MM.1S (cell line): ENCODE measurements at regions not wholly inside any gene's neighbourhood (a gene's known extent, or its start where the extent isn't known, plus 50 kb on each side); places are given as distances from the start of the nearest gene placed in this dataset.

Experiments
- EZH2 ChIP-seq: fragments of 300-600 bp; sonication (generic); optimal IDR thresholded peaks from 2 replicates; pipeline ENCODE3; 2017; ENCODE audit warnings: low read depth, mild to moderate bottlenecking, antibody characterized with exemption, low read length, mixed read lengths
- TF ChIP-seq, protein P1 (sequence below): fragments of 300-600 bp; sonication (generic); IDR thresholded peaks from 2 replicates; pipeline ENCODE4 v1.5.1; 2016; ENCODE audit warnings: antibody characterized with exemption, low read length, mixed read lengths

DNA sequence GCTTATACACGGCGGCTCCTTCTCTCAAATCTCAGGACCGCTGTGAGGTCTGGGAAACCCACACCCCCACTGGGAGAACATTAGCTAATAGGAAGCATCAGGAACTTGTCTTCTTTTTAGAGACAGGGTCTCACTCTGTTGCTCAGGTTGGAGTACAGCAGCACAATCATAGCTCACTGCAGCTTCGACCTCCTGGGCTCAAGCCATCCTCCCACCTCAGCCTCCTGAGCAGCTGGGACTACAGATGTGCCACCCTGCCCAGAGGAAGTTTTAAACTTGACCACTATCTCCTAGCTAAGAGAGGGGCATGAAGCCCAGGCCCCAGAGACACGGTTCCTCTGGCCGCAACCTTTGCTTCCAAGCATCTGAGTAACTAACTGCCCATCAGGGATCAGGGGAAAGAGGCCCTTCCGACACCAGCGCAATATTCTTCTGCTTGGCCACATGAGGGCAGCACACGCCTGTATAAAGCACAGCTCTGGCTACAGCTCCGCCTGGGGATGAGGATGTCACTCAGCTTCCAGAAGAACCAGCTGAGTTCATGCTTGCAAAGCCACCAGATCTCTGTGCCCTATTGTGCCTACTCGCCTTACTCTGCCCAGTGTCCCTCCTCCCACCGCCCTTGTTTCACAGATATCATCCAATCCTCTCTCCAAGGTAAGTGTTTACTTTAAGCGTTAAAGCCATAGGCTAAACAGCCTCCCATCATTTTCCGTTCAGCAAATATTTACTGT is 57.6 kb upstream of the SLC6A11 start:
- TF ChIP-seq EZH2 = no peak
- TF ChIP-seq, protein P1, sequence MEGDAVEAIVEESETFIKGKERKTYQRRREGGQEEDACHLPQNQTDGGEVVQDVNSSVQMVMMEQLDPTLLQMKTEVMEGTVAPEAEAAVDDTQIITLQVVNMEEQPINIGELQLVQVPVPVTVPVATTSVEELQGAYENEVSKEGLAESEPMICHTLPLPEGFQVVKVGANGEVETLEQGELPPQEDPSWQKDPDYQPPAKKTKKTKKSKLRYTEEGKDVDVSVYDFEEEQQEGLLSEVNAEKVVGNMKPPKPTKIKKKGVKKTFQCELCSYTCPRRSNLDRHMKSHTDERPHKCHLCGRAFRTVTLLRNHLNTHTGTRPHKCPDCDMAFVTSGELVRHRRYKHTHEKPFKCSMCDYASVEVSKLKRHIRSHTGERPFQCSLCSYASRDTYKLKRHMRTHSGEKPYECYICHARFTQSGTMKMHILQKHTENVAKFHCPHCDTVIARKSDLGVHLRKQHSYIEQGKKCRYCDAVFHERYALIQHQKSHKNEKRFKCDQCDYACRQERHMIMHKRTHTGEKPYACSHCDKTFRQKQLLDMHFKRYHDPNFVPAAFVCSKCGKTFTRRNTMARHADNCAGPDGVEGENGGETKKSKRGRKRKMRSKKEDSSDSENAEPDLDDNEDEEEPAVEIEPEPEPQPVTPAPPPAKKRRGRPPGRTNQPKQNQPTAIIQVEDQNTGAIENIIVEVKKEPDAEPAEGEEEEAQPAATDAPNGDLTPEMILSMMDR = peak; percentile 61
